Lower leg skin (tissue), 3 donors: ENCODE measurements at regions not wholly inside any gene's neighbourhood (a gene's known extent, or its start where the extent isn't known, plus 50 kb on each side); places are given as distances from the start of the nearest gene placed in this dataset.

Source experiments
- POLR2A ChIP-seq, 2 donors: fragments of 450-650 bp; IDR thresholded peaks; one replicate each; pipeline ENCODE4 v1.6.1; 2016 to 2017; ENCODE audit warnings: antibody characterized with exemption in 2 of 2, mild to moderate bottlenecking in 1 of 2, moderate library complexity in 1 of 2
- TF ChIP-seq, protein P1 (sequence below), 3 donors: fragments of 450-650 bp; IDR thresholded peaks; one replicate each; pipeline ENCODE4 v1.5.1; 2016; ENCODE audit warnings: antibody characterized with exemption in 3 of 3, mild to moderate bottlenecking in 3 of 3, moderate library complexity in 2 of 3

DNA sequence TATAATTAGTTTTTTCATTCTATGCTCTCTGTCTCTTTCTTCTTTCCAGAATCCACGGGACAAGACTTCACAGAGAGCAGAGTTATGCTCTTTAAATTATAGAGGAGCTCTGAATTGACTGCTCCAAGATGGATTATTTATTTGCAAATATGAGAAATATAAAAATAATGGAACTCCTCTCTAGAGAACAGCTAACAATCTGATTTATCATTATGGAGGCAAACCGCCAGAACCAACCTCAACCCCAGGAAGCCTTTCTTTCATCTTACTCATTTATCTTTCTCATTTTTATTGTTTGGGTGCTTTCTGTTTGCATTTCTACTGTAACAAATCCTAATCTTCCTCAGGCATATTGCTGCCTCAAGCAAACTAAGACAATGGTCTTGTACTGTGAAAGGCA is 216.5 kb downstream of the C12orf50 start:
- TF ChIP-seq, protein P1, sequence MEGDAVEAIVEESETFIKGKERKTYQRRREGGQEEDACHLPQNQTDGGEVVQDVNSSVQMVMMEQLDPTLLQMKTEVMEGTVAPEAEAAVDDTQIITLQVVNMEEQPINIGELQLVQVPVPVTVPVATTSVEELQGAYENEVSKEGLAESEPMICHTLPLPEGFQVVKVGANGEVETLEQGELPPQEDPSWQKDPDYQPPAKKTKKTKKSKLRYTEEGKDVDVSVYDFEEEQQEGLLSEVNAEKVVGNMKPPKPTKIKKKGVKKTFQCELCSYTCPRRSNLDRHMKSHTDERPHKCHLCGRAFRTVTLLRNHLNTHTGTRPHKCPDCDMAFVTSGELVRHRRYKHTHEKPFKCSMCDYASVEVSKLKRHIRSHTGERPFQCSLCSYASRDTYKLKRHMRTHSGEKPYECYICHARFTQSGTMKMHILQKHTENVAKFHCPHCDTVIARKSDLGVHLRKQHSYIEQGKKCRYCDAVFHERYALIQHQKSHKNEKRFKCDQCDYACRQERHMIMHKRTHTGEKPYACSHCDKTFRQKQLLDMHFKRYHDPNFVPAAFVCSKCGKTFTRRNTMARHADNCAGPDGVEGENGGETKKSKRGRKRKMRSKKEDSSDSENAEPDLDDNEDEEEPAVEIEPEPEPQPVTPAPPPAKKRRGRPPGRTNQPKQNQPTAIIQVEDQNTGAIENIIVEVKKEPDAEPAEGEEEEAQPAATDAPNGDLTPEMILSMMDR (IDR thresholded peaks at IDR 0.05): no peak
- no peak for TF ChIP-seq POLR2A (IDR thresholded peaks at IDR 0.05)
